ENCODE measurements at regions not wholly inside any gene's neighbourhood (a gene's known extent, or its start where the extent isn't known, plus 50 kb on each side); places are given as distances from the start of the nearest gene placed in this dataset.

GRCh38 chr5:15326471-15326870 lies 173.5 kb upstream of the FBXL7 start:
- TF ChIP-seq USF2 (IDR thresholded peaks at IDR 0.05; ENCODE audit: borderline replicate concordance, low read depth, low read length) (no peak), CTCF (IDR thresholded peaks at IDR 0.05 in 2 of 3, conservative IDR thresholded peaks at IDR 0.05 in 1 of 3; ENCODE audit: control insufficient read depth in 2 of 3, extremely low read depth in 1 of 3, insufficient read depth in 1 of 3, low read depth in 3 of 3, low read length in 3 of 3) (no peak), ASH2L (IDR thresholded peaks at IDR 0.05; ENCODE audit: borderline replicate concordance, low read depth) (no peak), MAX (IDR thresholded peaks at IDR 0.05; ENCODE audit: low read depth, low read length) (no peak), RELA (IDR thresholded peaks at IDR 0.05; ENCODE audit: borderline replicate concordance, partially characterized antibody) (no peak)
- TF ChIP-seq, protein P1, sequence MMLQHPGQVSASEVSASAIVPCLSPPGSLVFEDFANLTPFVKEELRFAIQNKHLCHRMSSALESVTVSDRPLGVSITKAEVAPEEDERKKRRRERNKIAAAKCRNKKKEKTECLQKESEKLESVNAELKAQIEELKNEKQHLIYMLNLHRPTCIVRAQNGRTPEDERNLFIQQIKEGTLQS (IDR thresholded peaks at IDR 0.05; ENCODE audit: borderline replicate concordance, extremely low read depth, low read depth, low read length), result no peak
